Lung microvascular endothelial cell (primary cell): ENCODE measurements at regions not wholly inside any gene's neighbourhood (a gene's known extent, or its start where the extent isn't known, plus 50 kb on each side); places are given as distances from the start of the nearest gene placed in this dataset.
"Not testable (repeated sequence)": the region's sequence is repeated elsewhere in the genome, so short reads cannot be mapped to it uniquely, and the experiment has no call there.

ENCODE experiments used
- DNase-seq, 2 donors: peaks; one replicate each; pipeline versions ENCODE4 v3.0.0 to v3.0.0-alpha.2; 2010; ENCODE audit warnings: low read depth in 2 of 2

DNA sequence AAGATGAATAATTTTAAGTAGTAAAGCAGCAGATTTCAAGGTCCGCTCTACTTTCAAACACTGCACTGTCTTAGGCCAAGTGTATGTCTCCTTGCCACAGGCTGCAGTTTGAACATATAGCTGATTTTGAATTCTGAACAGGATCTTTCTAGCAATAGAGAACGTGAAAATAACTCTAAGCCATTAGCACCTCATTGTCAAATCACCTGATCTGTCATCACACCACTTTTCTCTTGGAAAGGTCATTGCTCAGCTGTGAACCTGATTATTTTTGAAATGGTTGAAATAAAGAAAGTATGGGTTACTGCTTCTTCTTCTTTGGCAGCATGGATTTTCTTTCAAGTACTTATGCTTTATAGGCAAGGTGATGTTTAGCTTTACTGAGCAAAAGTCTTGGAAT lies 357.0 kb upstream of the RORB start:
- no peak for DNase-seq

DNA sequence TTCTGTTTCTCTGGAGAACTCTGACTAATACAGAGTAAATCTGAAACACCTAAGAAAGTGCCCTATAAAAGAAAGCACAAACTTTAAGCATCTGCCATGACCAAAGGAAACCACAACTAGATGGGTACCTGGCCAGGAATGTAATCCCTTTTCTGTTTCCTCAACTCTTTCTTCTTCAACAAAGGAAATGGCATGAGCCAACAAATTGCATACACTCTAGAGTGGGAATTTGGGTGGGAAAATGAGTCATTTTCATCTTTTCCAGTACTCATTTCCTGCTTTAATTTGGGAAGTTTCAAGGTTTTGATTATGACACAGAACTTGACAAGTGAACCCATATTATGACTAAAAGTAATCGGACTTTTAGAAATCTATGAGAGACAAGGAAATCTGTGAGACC lies 349.2 kb upstream of the RORB start:
- DNase-seq, result no peak

DNA sequence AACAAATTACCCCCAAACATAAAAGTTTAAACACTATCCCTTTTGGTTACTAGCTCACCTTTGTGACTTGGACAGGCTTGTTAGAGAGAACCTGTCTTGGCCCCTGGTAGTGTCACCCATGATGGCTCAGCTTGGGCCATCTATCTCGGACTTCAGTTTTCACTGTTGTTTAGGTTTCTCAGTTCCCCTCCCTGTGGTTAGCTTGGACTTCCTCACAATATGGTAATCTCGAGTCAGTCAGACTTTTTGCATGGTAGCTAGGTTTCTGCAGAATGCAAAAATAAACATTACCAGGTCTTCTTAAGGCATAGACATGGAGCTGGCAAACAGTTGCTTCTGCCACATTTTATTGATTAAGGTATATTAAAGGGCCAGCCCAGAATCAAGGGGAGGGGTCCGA lies 324.3 kb upstream of the RORB start:
- DNase-seq, result no peak

DNA sequence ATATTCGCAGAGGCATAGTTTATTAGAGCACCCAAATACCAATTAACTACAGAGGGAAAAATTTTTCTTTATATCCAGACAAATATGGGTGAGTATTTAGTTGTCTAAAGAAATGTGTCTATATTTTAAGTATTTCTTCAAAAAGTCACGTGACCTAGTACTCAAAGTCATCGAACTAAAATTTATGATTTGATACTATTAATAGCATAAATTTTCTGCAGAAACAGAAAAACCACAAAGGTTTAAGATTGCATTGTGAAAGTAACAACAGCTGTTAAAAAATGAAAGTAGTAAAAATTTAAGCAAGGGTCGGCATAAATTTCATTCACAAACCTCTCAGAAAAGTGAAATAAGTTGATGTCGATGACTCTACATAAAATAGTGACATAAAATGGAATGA lies 323.9 kb upstream of the RORB start:
- DNase-seq, result no peak

DNA sequence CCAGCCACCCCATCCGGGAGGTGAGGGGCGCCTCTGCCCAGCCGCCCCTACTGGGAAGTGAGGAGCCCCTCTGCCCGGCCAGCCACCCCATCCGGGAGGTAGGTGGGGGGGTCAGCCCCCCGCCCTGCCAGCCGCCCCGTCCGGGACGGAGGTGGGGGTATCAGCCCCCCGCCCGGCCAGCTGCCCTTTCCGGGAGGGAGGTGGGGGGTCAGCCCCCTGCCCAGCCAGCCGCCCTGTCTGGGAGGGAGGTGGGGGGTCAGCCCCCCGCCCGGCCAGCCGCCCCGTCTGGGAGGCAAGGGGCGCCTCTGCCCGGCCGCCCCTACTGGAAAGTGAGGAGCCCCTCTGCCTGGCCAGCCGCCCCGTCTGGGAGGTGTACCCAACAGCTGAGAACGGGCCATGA lies 299.4 kb upstream of the RORB start:
- DNase-seq, result not testable (repeated sequence)

DNA sequence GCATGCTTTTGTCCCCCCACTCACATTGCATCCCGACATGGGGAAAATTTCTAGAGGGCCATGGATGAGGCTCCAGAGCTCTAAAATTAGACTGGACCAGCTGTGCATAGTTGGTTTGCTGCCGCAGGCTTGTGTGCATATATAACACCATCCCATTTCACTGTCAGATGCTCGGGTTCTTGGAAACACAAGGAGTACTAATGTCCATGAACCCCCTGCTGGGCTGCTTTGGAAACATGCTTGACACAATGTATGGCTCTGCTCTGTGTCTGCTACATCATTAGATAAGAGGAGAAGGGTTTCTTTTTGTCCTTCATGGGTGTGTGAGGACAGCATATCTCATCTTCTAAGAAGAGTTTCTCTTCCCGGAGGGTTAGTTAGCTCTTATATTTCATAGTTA lies 292.1 kb upstream of the RORB start:
- no peak for DNase-seq

DNA sequence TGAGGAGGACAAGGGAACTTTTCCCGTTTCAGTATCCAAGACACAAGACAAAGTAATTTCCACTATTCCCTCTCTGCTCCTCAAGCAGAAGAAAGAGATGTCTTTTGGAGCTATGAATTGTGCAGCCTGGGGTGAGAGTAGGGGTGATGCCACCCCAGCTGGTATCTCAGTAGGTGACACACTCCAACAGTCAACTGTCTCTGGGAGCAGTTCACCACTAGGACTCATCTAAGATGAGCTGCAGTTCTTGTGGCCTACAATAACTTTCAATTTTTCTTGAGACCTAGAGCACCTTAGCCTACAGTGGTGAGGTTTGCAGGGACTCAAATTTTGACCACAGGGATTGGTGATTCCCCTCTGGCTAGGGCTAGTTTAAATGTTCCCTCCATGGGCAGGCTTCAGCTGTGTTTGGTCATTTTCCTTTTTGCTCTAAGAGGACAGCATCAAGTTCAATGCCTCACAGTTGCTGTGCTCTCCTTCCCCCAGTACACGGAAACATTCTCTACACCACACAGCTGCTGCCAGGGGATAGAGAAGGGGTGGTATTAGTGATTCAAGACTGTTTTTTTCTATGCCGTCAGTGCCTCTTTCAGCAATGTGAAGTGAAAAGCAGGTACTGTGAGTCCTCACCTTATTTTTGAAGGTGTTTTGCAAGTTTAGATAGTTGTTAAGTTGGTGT lies 278.6 kb upstream of the RORB start:
- no peak for DNase-seq

DNA sequence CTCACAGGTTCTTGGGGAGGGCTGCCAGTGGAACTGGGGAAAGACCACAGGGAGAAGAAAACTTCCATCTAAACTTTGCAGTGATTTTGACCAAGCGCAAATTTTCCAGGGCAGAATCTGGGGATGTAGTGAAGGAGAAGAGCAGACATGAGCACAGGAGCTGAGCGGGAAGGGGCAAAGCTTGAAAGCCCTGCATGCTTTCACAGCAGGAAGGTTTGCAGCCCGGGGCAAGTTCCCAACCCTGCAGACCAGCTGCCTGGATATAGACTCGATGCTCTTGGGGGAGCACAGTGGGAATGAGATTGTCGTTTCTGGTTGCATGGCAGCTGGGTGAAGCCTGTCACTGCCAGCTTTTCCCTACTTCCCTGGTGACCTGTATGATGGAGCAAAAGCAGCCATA lies 276.8 kb upstream of the RORB start:
- DNase-seq, result no peak

DNA sequence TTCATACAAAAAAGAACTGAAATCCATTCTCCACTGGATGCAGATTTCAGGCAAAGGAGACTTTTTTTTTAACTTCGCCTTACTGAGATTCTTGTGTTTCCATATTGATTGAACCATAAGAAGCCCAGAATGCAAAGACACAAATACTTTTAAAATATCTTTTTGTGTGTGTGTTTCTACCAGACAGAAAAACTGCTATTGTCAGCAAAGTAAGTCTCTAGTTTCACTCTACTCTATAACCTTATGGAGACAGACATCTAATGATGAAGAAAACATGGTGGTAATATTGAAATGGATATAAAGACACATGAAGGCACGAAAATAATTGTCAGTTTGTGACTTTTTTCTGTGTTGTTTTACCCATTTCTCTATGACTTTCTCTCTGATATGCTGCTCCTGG lies 260.3 kb upstream of the RORB start:
- no peak for DNase-seq

DNA sequence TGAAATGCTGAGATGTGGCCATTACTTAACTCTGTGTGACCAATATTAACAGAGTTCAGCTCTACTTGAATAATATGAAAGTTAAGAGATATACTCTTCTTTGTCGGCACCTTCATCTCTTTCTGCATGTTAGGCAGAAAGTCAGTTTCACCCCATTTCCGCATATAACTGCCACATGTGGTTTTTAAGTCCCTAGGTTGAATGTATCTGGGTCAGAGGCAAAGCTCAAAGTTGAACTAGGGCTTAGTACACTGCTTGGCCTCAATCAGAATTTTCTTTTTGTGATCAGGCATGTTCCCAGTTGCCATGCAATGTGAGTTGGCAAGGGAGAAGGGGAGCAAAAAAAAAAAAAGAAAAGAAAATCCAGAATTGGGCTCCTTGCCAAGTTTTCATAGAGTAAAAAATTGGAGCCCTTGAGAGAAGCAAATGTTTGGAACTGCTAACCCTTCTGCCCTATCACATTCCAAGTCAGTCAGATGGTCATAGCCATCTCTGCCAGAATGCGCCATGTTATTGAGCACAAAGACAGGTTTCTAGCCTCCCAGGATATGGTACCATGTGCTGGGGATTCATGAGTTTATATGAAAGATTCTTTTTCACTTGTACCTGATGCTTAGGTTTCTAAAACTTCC lies 251.2 kb upstream of the RORB start:
- DNase-seq, result no peak

DNA sequence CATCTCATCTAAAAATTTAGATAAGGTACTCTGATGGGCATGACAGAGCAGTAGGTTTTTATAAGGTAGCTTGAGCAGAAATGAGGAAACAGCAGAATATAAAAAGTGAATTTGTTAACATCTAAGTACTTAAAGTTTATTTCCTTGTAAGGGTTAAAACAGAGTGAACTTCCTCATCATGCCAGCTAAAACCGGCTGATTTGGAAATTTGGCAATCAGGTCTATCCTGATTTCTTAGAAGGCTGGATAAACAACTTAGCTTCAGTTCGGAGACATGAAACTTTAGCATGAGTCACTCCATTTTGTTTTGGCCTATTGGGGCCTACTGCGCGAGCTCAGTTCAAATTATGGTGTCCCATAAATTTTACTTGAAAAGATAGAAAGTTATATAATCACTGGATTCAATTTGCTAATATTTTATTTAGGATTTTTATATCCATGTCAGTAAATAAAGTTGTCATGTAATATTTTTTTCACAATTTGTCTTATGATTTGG lies 241.6 kb upstream of the RORB start:
- no peak for DNase-seq

DNA sequence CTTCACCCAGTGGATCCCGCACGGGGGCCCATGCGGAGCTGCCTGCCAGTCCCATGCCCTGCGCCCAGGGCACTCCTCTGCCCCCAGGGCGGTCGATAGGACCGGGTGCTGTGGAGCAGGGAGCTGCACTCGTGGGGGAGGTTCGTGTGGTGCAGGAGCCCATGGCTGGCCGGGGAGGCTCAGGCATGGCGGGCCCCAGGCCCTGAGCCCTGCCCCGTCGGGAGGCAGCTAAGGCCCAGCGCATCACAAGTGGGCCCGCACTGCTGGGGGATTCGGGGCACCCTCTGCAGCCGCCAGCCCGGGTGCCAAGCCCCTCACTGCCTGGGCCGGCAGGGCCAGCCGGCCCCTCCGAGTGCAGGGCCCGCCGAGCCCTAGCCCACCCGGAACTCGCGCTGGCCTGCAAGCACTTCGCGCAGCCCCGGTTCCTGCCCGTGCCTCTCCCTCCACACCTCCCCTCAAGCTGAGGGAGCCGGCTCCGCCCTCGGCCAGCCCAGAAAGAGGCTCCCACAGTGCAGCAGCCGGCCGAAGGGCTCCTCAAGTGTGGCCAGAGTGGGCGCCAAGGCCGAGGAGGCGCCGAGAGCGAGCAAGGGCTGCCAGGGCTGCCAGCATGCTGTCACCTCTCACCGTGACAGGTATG lies 221.1 kb upstream of the RORB start:
- DNase-seq, result no peak

DNA sequence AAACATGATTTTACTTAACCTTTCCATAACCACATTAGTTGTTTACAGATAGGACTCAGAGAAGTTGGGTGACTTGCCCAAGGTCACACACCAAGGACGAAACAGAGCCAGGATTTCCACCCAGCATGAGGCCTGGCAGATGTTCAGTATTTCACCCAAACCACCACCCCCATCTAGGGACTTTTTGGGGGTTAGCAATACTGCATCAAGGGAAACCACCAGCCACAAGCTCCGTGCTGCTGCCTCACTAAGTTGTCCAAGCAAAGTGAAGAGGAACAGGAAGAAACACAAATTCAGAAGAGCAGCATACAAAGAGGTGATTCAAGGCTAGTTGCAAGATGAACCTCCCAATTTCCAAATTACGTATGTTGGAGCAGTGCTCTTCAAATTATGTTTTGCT lies 219.6 kb upstream of the RORB start:
- no peak for DNase-seq

DNA sequence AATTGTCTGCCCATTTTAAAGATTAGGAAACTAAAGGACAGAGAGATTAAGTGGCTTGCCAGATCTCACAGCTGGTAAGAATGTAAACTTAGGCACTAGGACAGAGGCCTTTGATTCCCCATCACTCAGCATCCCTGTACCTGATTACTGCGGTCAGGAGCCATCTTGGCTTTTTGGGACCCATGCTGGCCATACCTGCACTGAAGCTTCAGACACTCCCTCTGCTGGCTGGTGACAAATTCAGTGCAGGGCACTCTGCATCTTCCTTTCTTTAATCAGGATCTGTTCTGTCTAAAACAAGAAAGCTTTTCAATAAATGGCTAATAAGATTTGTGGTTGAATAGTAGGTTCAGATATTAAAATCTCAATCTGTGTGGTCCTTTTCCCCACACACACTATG lies 215.5 kb upstream of the RORB start:
- no peak for DNase-seq

DNA sequence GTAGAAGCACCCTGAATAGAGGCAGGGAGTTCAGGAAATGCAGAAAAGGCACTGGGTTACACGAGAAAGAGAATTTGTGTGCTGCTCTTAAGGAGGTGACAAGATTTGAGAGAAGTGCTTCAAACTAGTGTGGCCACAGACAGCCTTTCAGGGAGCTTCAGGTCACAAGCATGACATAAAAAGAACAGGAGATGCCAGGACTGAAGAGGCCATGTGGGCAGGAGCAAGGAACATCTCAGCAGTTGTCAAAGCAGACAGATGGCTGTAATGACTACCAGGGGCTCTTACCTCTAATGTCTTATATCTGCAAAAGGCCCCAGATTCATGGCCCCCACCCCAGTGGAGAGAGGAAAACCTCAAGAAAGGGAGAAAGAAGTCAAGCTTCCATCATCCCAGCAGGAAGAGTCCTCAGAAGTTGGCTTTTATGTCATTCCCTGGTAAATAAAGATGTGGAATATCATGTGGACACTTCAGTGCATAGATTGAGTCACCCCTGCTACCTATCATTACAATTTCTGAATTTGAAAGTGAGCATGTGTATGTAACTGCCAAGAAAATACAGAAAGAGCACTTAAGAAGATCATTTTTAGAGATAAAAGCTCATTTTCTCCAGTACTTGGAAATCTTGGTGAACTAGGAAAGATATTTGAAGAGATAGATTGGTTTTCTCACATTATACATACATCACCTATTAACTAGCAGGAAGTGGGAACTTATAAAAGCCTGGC lies 214.4 kb upstream of the RORB start:
- no peak for DNase-seq

DNA sequence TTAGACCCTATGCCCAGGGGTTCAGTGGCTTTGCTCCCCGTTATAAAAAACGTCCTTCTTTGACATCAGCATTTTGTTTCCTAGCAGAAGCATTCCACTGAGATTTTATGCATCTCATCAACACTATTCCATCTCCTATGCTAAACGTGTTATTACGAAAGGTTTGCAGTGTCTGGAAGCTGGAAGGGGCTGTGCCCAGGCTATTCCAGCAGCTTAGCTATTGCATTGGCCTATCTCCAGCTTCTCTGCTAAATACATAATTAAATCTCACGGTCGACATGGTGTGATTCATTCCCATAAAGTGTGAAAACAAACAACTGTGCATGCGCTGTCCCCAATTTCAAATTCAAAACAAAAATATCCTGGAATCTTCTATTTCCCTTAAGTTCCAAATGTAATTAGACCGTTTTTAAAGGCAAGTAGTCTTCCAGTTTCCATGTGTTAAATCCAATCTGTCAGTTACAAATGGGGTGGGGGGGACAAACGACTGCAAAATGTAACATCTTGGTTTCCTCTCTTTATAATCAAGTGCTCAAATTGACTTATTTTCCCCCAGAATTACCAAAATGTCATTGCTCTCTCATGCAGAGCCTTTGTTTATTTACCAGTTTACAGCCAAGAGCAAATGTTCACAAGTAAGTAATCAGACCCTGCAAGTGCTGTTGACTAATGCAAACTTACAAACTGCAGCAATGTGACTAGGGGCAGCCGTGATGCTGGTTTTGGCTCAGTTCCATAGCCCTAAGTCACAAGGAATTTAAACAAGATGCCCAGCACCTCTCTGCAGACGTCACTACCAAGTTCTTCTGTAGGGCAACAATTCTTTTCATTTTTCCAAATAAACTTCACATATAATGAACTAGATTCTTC lies 212.3 kb upstream of the RORB start:
- DNase-seq, result no peak

DNA sequence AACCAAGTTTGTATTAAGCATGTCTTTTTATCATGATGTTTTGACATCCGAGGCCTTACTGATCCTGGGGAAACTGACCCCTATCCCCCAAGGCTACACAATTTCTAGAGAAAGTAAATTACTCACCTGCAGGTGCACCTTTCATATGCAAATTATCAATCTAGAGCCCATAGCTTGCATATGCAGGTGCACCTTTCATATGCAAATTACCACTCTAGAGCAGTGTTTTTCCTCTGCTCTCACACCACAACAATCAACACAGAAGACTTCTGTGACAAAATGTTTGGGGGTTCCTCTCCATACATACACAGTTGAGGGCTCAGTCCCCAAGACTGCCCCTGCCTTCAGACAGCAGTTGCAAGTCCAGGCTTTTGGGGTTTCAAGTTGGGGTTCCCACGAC lies 203.7 kb upstream of the RORB start:
- no peak for DNase-seq

DNA sequence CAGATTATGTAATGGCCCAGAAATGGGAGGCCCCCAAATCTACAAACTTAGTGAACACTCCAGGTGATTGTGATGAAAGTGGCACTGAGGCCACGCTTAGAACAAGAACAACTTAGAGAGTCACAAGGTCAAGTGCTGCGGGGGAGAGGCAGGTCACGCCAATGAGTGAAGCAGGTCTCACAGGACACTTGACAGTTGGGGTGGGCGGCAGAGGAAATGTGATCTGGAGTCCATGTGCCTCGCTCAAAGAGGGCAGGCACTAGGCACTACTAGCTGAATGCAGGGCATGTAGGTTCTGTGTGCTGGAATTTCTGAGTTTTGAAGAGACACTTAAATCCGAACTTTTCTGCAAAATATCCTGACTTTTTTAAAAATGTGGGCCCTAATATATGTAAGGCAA lies 193.2 kb upstream of the RORB start:
- DNase-seq, result no peak

DNA sequence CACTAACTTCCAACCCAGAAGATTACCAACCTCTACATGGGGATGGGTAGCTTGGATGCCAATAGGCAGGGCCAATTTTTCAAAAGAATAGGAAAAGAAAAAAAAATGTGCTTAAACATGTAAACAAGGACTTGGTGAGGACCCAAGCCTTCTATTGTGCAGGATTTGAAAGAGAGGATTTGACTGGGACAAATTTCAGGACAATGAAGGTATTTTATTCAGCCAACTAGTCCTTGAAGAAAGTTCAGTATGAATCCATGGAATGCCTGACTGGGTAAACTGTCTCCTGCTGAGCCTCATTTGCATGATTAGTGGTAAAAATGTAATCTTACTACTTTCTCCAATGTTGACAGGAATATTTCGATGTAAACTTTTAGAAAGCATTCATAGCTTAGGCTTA lies 192.5 kb upstream of the RORB start:
- no peak for DNase-seq

DNA sequence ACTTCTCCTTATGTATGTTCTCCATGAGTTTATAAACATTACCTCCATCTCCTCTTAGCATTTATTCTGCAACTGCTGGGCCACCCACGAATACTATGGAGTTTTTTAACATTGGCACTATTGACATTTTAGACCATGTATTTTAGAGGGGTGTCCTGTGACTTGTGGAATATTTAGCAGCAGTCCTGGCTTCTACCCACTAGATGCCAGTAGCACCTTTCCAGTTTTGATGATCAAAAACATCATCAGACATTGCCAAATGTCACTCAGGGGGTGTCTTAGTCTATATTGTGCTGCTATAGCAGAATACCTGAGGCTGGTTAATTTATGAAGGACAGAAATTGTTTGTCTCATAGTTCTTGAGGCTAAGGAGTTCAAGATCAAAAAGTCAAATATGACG lies 187.5 kb upstream of the RORB start:
- no peak for DNase-seq

DNA sequence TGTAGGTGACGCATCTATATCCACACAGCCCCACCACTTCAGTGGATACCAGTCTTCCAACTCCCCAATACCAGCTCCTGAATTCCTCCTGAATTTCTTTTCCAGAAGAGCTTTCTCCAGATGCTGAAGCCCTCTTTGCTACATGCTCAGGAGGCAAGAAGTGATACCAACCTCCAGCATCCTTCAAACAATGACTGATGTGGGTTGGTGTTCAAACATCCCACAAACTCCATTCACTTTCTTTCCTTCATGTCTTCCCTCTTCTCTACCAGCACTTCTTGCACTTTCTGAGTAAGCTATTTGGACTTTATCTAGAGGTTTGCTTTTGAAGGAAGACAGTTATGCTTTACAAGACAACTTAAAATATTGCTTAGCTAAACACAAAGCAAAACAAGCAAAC lies 179.9 kb upstream of the RORB start:
- no peak for DNase-seq

DNA sequence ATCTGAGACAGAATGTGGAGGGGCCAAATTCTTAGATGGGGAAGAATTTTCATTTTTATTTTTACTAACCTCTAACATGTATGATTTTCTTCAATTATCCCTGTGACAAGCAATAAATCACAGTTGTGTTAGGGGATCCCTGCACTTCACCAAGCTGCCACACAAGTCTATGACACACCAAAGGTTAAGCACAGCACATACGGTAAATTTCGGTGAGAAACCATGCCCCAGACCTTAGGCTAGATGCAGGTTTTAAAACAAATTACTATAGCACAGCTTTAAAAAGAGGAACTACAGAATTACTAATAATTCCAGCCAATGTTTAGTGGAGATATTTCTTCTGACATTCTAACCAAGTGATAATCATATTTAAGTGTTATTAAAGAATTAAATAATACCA lies 175.7 kb upstream of the RORB start:
- DNase-seq, result no peak
